GM23338 (cell line): ENCODE measurements at regions not wholly inside any gene's neighbourhood (a gene's known extent, or its start where the extent isn't known, plus 50 kb on each side); places are given as distances from the start of the nearest gene placed in this dataset.

Experiments used
- ATAC-seq: fragments of 200-7000 bp; cut with Tn5 transposase; 3 replicates; pipeline ENCODE4 v1.9.1; 2020
- DNase-seq: peaks from one replicate; pipeline ENCODE4 v3.0.0-alpha.2; 2015; ENCODE audit warnings: low spot score
- H2AFZ ChIP-seq: fragments of 200-600 bp; sonication (generic); 2 replicates; pipeline ENCODE4 v1.8.0; 2016; ENCODE audit warnings: antibody characterized with exemption, mild to moderate bottlenecking, moderate library complexity
- H3F3A ChIP-seq: fragments of 200-600 bp; sonication (generic); replicated peaks from 2 replicates; pipeline ENCODE4 v1.8.0; 2017; ENCODE audit warnings: antibody characterized with exemption, mixed run types, low read depth
- H3K27ac ChIP-seq: fragments of 200-600 bp; sonication (generic); 2 replicates; pipeline ENCODE4 v1.6.1; 2016; ENCODE audit warnings: low read depth
- H3K27me3 ChIP-seq: fragments of 200-600 bp; sonication (generic); 2 replicates; pipeline ENCODE4 v1.8.0; 2016; ENCODE audit warnings: mild to moderate bottlenecking, mixed run types, moderate library complexity; ENCODE audit not compliant: insufficient read depth
- H3K36me3 ChIP-seq: fragments of 200-600 bp; sonication (generic); 2 replicates; pipeline ENCODE4 v1.8.0; 2016; ENCODE audit warnings: mild to moderate bottlenecking; ENCODE audit not compliant: insufficient read depth
- H3K4me1 ChIP-seq: fragments of 200-600 bp; sonication (generic); 2 replicates; pipeline ENCODE4 v1.8.0; 2016; ENCODE audit warnings: mild to moderate bottlenecking, moderate library complexity; ENCODE audit not compliant: insufficient read depth
- H3K4me2 ChIP-seq: fragments of 200-600 bp; sonication (generic); 2 replicates; pipeline ENCODE4 v1.7.1; 2017; ENCODE audit warnings: mixed run types
- H3K4me3 ChIP-seq: fragments of 200-600 bp; sonication (generic); 2 replicates; pipeline ENCODE4 v1.6.1; 2016; ENCODE audit warnings: mixed run types
- H3K79me2 ChIP-seq: fragments of 200-600 bp; sonication (generic); replicated peaks from 2 replicates; pipeline ENCODE4 v1.8.0; 2017; ENCODE audit warnings: mild to moderate bottlenecking; ENCODE audit not compliant: insufficient read depth
- H3K9me2 ChIP-seq: fragments of 200-600 bp; sonication (generic); 2 replicates; pipeline ENCODE4 v1.8.0; 2017; ENCODE audit not compliant: insufficient read depth
- H4K20me1 ChIP-seq: fragments of 200-600 bp; sonication (generic); replicated peaks from 2 replicates; pipeline ENCODE4 v1.8.0; 2017; ENCODE audit warnings: mild to moderate bottlenecking; ENCODE audit not compliant: insufficient read depth
- H3K27ac Mint-ChIP-seq: 2 replicates; pipeline ENCODE4 v1.8.0; 2020; ENCODE audit warnings: inconsistent platforms, mild to moderate bottlenecking, moderate library complexity, mixed read lengths
- H3K27me3 Mint-ChIP-seq: 3 replicates; pipeline ENCODE4 v1.8.0; 2022; ENCODE audit warnings: low read depth, mild to moderate bottlenecking, moderate library complexity, mixed read lengths, inconsistent platforms; ENCODE audit not compliant: insufficient read depth, poor library complexity
- H3K36me3 Mint-ChIP-seq: 3 replicates; pipeline ENCODE4 v1.8.0; 2021; ENCODE audit warnings: low read depth, mild to moderate bottlenecking, inconsistent platforms, moderate library complexity, mixed read lengths
- H3K4me1 Mint-ChIP-seq: 3 replicates; pipeline ENCODE4 v1.8.0; 2020; ENCODE audit warnings: mild to moderate bottlenecking, inconsistent platforms, mixed read lengths
- H3K4me3 Mint-ChIP-seq: 3 replicates; pipeline ENCODE4 v1.8.0; 2021; ENCODE audit warnings: moderate library complexity, mild to moderate bottlenecking, inconsistent platforms, mixed read lengths
- H3K9me3 Mint-ChIP-seq: 3 replicates; pipeline ENCODE4 v1.8.0; 2020; ENCODE audit warnings: moderate library complexity, mild to moderate bottlenecking, inconsistent platforms, mixed read lengths
- EZH2 ChIP-seq: fragments of 200-600 bp; sonication (generic); IDR thresholded peaks from one replicate; pipeline ENCODE4 v1.8.0; 2017; ENCODE audit warnings: antibody characterized with exemption, mild to moderate bottlenecking, low read depth; ENCODE audit not compliant: unreplicated experiment
- EZH2phosphoT487 ChIP-seq: fragments of 200-600 bp; sonication (generic); IDR thresholded peaks from one replicate; pipeline ENCODE4 v1.8.1; 2018; ENCODE audit warnings: antibody characterized with exemption; ENCODE audit not compliant: unreplicated experiment
- STAT1 ChIP-seq: IDR thresholded peaks from one replicate; pipeline ENCODE4 v1.6.1; 2016; ENCODE audit warnings: antibody characterized with exemption; ENCODE audit not compliant: unreplicated experiment
- ZNF114 ChIP-seq: fragments of 250-450 bp; sonication (Bioruptor Pico); IDR thresholded peaks from 2 replicates; pipeline ENCODE4 v1.5.0; 2020; ENCODE audit warnings: mild to moderate bottlenecking, moderate library complexity
- ZNF331 ChIP-seq: fragments of 250-450 bp; sonication (Bioruptor Pico); IDR thresholded peaks from 2 replicates; pipeline ENCODE4 v1.5.0; 2020; ENCODE audit warnings: low read depth, mild to moderate bottlenecking, moderate library complexity
- TF ChIP-seq, protein P1 (sequence below): fragments of 250-450 bp; sonication (Bioruptor Pico); IDR thresholded peaks from 2 replicates; pipeline ENCODE4 v1.5.0; 2020; ENCODE audit warnings: mild to moderate bottlenecking, moderate library complexity
- TF ChIP-seq, protein P2 (sequence below): IDR thresholded peaks from 2 replicates; pipeline ENCODE4 v1.6.1; 2016; ENCODE audit warnings: antibody characterized with exemption

DNA sequence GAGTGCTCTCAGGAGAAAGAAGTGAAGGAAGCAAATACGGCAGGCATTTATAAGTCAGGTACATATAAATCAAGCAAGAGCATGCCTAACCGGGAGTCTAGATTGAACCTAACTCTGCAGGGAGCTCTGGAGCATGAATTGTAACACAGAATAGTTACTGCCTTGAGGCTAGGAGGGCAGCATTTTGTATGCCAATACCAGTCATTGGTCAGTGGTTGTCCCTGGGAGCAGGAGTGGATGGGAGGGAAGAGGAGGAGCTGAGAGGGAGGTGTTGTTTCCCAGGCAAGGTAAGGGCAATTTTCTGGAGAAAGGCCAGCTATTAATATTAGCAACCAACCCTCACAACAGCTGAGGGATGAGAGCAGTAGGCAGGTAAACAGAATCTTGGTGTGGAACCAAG, 224.7 kb upstream of the DCAF8L1 start (continued):
- TF ChIP-seq, protein P1, sequence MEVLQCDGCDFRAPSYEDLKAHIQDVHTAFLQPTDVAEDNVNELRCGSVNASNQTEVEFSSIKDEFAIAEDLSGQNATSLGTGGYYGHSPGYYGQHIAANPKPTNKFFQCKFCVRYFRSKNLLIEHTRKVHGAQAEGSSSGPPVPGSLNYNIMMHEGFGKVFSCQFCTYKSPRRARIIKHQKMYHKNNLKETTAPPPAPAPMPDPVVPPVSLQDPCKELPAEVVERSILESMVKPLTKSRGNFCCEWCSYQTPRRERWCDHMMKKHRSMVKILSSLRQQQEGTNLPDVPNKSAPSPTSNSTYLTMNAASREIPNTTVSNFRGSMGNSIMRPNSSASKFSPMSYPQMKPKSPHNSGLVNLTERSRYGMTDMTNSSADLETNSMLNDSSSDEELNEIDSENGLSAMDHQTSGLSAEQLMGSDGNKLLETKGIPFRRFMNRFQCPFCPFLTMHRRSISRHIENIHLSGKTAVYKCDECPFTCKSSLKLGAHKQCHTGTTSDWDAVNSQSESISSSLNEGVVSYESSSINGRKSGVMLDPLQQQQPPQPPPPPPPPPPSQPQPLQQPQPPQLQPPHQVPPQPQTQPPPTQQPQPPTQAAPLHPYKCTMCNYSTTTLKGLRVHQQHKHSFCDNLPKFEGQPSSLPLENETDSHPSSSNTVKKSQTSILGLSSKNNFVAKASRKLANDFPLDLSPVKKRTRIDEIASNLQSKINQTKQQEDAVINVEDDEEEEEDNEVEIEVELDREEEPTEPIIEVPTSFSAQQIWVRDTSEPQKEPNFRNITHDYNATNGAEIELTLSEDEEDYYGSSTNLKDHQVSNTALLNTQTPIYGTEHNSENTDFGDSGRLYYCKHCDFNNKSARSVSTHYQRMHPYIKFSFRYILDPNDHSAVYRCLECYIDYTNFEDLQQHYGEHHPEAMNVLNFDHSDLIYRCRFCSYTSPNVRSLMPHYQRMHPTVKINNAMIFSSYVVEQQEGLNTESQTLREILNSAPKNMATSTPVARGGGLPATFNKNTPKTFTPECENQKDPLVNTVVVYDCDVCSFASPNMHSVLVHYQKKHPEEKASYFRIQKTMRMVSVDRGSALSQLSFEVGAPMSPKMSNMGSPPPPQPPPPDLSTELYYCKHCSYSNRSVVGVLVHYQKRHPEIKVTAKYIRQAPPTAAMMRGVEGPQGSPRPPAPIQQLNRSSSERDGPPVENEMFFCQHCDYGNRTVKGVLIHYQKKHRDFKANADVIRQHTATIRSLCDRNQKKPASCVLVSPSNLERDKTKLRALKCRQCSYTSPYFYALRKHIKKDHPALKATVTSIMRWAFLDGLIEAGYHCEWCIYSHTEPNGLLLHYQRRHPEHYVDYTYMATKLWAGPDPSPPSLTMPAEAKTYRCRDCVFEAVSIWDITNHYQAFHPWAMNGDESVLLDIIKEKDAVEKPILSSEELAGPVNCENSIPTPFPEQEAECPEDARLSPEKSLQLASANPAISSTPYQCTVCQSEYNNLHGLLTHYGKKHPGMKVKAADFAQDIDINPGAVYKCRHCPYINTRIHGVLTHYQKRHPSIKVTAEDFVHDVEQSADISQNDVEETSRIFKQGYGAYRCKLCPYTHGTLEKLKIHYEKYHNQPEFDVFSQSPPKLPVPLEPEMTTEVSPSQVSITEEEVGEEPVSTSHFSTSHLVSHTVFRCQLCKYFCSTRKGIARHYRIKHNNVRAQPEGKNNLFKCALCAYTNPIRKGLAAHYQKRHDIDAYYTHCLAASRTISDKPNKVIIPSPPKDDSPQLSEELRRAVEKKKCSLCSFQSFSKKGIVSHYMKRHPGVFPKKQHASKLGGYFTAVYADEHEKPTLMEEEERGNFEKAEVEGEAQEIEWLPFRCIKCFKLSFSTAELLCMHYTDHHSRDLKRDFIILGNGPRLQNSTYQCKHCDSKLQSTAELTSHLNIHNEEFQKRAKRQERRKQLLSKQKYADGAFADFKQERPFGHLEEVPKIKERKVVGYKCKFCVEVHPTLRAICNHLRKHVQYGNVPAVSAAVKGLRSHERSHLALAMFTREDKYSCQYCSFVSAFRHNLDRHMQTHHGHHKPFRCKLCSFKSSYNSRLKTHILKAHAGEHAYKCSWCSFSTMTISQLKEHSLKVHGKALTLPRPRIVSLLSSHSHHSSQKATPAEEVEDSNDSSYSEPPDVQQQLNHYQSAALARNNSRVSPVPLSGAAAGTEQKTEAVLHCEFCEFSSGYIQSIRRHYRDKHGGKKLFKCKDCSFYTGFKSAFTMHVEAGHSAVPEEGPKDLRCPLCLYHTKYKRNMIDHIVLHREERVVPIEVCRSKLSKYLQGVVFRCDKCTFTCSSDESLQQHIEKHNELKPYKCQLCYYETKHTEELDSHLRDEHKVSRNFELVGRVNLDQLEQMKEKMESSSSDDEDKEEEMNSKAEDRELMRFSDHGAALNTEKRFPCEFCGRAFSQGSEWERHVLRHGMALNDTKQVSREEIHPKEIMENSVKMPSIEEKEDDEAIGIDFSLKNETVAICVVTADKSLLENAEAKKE (CRISPR knock-in tag) = no peak
- TF ChIP-seq EZH2 = no peak

DNA sequence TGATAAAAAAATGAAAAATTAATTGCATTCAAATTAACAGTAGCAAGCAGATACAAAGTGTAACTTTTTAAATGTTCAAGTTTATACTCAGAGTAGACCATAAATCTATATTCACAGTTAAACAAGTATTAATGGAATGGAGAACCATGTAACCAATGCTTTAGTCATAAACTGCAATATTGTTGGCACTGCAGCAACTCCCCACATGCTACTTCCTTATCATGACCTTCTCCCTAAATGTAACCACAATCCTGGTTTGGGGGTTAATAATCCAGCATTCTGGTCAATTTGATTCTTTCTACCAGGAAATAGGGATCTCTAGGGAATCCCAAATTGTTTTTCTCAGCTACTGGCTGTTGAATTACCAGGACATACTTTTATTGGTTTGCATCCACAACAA, 223.9 kb upstream of the DCAF8L1 start:
- Histone ChIP-seq H3K4me3 (no peak overlapping the region), H3K4me1 (peaks cover 7% of the 10 kb centered on the region), H2AFZ (no peak overlapping the region), H3F3A (no peaks in the 10 kb centered on the region), H3K27ac (no peak overlapping the region), H3K9me2 (no peaks in the 10 kb centered on the region), H3K36me3 (no peaks in the 10 kb centered on the region), H3K4me2 (no peak overlapping the region), H4K20me1 (no peaks in the 10 kb centered on the region), H3K27me3 (no peaks in the 10 kb centered on the region), H3K79me2 (no peaks in the 10 kb centered on the region)
- Mint-ChIP-seq H3K36me3 (no peaks in the 10 kb centered on the region), H3K4me1 (peaks cover 5% of the 10 kb centered on the region; the same call in 2 of the 3 replicates), H3K27ac (no peak overlapping the region), H3K4me3 (no peak overlapping the region), H3K9me3 (no peaks in the 10 kb centered on the region), H3K27me3 (no peaks in the 10 kb centered on the region)
- ATAC-seq (no peak), DNase-seq (no peak)
- no peak for TF ChIP-seq STAT1
- no peak for TF ChIP-seq ZNF331 (CRISPR knock-in tag)
- TF ChIP-seq ZNF114 (CRISPR knock-in tag) = no peak
- TF ChIP-seq, protein P1 (CRISPR knock-in tag) = no peak
- TF ChIP-seq EZH2phosphoT487 = no peak
- TF ChIP-seq, protein P2, sequence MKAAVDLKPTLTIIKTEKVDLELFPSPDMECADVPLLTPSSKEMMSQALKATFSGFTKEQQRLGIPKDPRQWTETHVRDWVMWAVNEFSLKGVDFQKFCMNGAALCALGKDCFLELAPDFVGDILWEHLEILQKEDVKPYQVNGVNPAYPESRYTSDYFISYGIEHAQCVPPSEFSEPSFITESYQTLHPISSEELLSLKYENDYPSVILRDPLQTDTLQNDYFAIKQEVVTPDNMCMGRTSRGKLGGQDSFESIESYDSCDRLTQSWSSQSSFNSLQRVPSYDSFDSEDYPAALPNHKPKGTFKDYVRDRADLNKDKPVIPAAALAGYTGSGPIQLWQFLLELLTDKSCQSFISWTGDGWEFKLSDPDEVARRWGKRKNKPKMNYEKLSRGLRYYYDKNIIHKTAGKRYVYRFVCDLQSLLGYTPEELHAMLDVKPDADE = no peak
